H1 (cell line): ENCODE measurements at regions not wholly inside any gene's neighbourhood (a gene's known extent, or its start where the extent isn't known, plus 50 kb on each side); places are given as distances from the start of the nearest gene placed in this dataset.

ENCODE experiments used
- CTCF ChIA-PET: fragments of 300-600 bp; sonication (Branson Sonifier 250); formaldehyde crosslinking; loops from one replicate; lab custom pipeline; 2021; ENCODE audit not compliant: partially characterized antibody; lab: Charles Lee
- POLR2A ChIA-PET: fragments of 300-600 bp; sonication (Branson Sonifier 250); formaldehyde crosslinking; loops from one replicate; lab custom pipeline; 2021; ENCODE audit warnings: inconsistent platforms; ENCODE audit not compliant: partially characterized antibody; lab: Charles Lee
- DNase-seq, 2 experiments: peaks; one replicate each; pipeline versions ENCODE4 v3.0.0 to v3.0.0-alpha.2; 2010 to 2022; ENCODE audit warnings: low spot score in 2 of 2, low read depth in 1 of 2, mixed read lengths in 1 of 2
- FAIRE-seq: peaks from 2 replicates; lab custom pipeline; 2011; peaks lifted over from hg19 to GRCh38; lab: Jason Lieb, UNC
- H2AFZ ChIP-seq: 2 replicates; pipeline ENCODE4 v1.8.1; 2012; ENCODE audit warnings: low read length, inconsistent platforms
- H2AK5ac ChIP-seq: 2 replicates; pipeline ENCODE4 v1.6.1; 2013; ENCODE audit warnings: low read depth, low read length
- H2BK120ac ChIP-seq: replicated peaks from 2 replicates; pipeline ENCODE3; 2013; ENCODE audit warnings: low read depth, low read length, inconsistent platforms
- H2BK12ac ChIP-seq: 2 replicates; pipeline ENCODE4 v1.6.1; 2013; ENCODE audit warnings: low read depth, low read length
- H2BK15ac ChIP-seq: 2 replicates; pipeline ENCODE4 v1.6.1; 2013; ENCODE audit warnings: low read length
- H2BK20ac ChIP-seq: 2 replicates; pipeline ENCODE4 v1.6.1; 2013; ENCODE audit warnings: low read length
- H2BK5ac ChIP-seq: 2 replicates; pipeline ENCODE4 v1.6.1; 2013; ENCODE audit warnings: low read depth, low read length
- H3K14ac ChIP-seq: 2 replicates; pipeline ENCODE4 v1.6.1; 2013; ENCODE audit warnings: inconsistent platforms; ENCODE audit not compliant: insufficient read length
- H3K18ac ChIP-seq: 2 replicates; pipeline ENCODE4 v1.6.1; 2013; ENCODE audit warnings: low read length; ENCODE audit errors: extremely low read depth
- H3K23ac ChIP-seq: 2 replicates; pipeline ENCODE4 v1.6.1; 2013; ENCODE audit warnings: inconsistent platforms; ENCODE audit not compliant: insufficient read length
- H3K23me2 ChIP-seq: 2 replicates; pipeline ENCODE4 v1.6.1; 2013; ENCODE audit warnings: low read depth, low read length
- H3K27ac ChIP-seq: 2 replicates; pipeline ENCODE4 v1.6.1; 2011; ENCODE audit warnings: low read depth, low read length, inconsistent platforms
- H3K27me3 ChIP-seq, 4 experiments: replicated peaks in 1 of 4; 1 replicate in 1 of 4; 2 replicates in 3 of 4; pipeline versions ENCODE4 v1.6.1 to v1.8.1; 2011 to 2013; ENCODE audit warnings: low read length in 3 of 4, mild to moderate bottlenecking in 3 of 4, inconsistent platforms in 2 of 4, mixed read lengths in 2 of 4, moderate library complexity in 1 of 4; ENCODE audit not compliant: control insufficient read depth in 3 of 4, insufficient read depth in 3 of 4; ENCODE audit errors: extremely low read depth in 1 of 4
- H3K36me3 ChIP-seq, 4 experiments: 2 replicates each; pipeline versions ENCODE4 v1.6.1 to v1.8.1; 2011 to 2013; ENCODE audit warnings: mild to moderate bottlenecking in 4 of 4, low read length in 3 of 4, moderate library complexity in 2 of 4, control low read depth in 1 of 4, inconsistent platforms in 1 of 4; ENCODE audit not compliant: insufficient read depth in 4 of 4, control insufficient read depth in 2 of 4
- H3K4ac ChIP-seq: replicated peaks from 2 replicates; pipeline ENCODE3; 2013; ENCODE audit warnings: low read length, low read depth, mixed read lengths, inconsistent platforms; ENCODE audit not compliant: insufficient read length
- H3K4me1 ChIP-seq, 4 experiments: replicated peaks in 1 of 4; 1 replicate in 1 of 4; 2 replicates in 3 of 4; pipeline versions ENCODE4 v1.6.1 to v1.8.1; 2011 to 2013; ENCODE audit warnings: low read length in 3 of 4, inconsistent platforms in 2 of 4, mixed read lengths in 1 of 4; ENCODE audit not compliant: insufficient read depth in 4 of 4, control insufficient read depth in 3 of 4
- H3K4me2 ChIP-seq, 2 experiments: 2 replicates each; pipeline versions ENCODE4 v1.6.1 to v1.8.1; 2011 to 2013; ENCODE audit warnings: low read depth in 2 of 2, low read length in 2 of 2, control low read depth in 1 of 2, inconsistent platforms in 1 of 2, mild to moderate bottlenecking in 1 of 2; ENCODE audit not compliant: insufficient read depth in 1 of 2
- H3K4me3 ChIP-seq, 4 experiments: fragments of 200-600, 300-600 bp in 1 of 4; sonication (generic), shearing (Covaris generic), sonication (Bioruptor Twin) in 1 of 4; 2 replicates each; pipeline versions ENCODE4 v1.5.1 to v1.8.1; 2011 to 2016; ENCODE audit warnings: low read length in 4 of 4, low read depth in 3 of 4, control low read depth in 2 of 4, inconsistent platforms in 2 of 4, mild to moderate bottlenecking in 2 of 4, mixed read lengths in 1 of 4, moderate library complexity in 1 of 4; ENCODE audit not compliant: insufficient read depth in 2 of 4; ENCODE audit errors: extremely low read depth in 1 of 4
- H3K56ac ChIP-seq: replicated peaks from 2 replicates; pipeline ENCODE3; 2013; ENCODE audit warnings: low read depth, mild to moderate bottlenecking, mixed read lengths, low read length, inconsistent platforms; ENCODE audit not compliant: insufficient read length
- H3K79me1 ChIP-seq: 2 replicates; pipeline ENCODE4 v1.6.1; 2013; ENCODE audit warnings: low read depth, low read length, control low read depth
- H3K79me2 ChIP-seq, 2 experiments: 2 replicates each; pipeline versions ENCODE4 v1.6.1 to v1.8.1; 2012 to 2013; ENCODE audit warnings: low read length in 2 of 2, mild to moderate bottlenecking in 2 of 2, inconsistent platforms in 1 of 2; ENCODE audit not compliant: insufficient read depth in 2 of 2, control insufficient read depth in 1 of 2
- H3K9ac ChIP-seq, 4 experiments: replicated peaks in 1 of 4; 1 replicate in 1 of 4; 2 replicates in 3 of 4; pipeline versions ENCODE4 v1.6.1 to v1.8.1; 2011 to 2013; ENCODE audit warnings: low read depth in 3 of 4, low read length in 3 of 4, control low read depth in 2 of 4, mild to moderate bottlenecking in 2 of 4, moderate library complexity in 2 of 4, inconsistent platforms in 1 of 4; ENCODE audit errors: extremely low read depth in 1 of 4
- H3K9me3 ChIP-seq, 2 experiments: 2 replicates each; pipeline versions ENCODE4 v1.6.1 to v1.8.1; 2012 to 2013; ENCODE audit warnings: mild to moderate bottlenecking in 2 of 2, moderate library complexity in 2 of 2, control low read depth in 1 of 2, inconsistent platforms in 1 of 2, low read depth in 1 of 2, low read length in 1 of 2, mixed read lengths in 1 of 2; ENCODE audit not compliant: insufficient read depth in 2 of 2
- H4K20me1 ChIP-seq, 2 experiments: replicated peaks in 1 of 2; 2 replicates each; pipeline versions ENCODE3 to v1.8.1; 2011 to 2013; ENCODE audit warnings: inconsistent platforms in 2 of 2, low read length in 2 of 2, mild to moderate bottlenecking in 1 of 2; ENCODE audit not compliant: insufficient read depth in 2 of 2, control insufficient read depth in 1 of 2
- H4K5ac ChIP-seq: 2 replicates; pipeline ENCODE4 v1.6.1; 2013; ENCODE audit warnings: low read length, low read depth, mixed read lengths, inconsistent platforms; ENCODE audit not compliant: insufficient read length
- H4K8ac ChIP-seq: 2 replicates; pipeline ENCODE4 v1.8.0; 2013; ENCODE audit warnings: mild to moderate bottlenecking, moderate library complexity, low read length, inconsistent platforms; ENCODE audit not compliant: insufficient read depth; ENCODE audit errors: extremely low read depth
- H4K91ac ChIP-seq: replicated peaks from 2 replicates; pipeline ENCODE3; 2013; ENCODE audit warnings: low read length, mixed read lengths, inconsistent platforms; ENCODE audit not compliant: insufficient read length
- CTBP2 ChIP-seq: IDR thresholded peaks from 2 replicates; pipeline ENCODE4 v1.7.0; 2011; ENCODE audit warnings: borderline replicate concordance, mild to moderate bottlenecking, moderate library complexity, mixed read lengths, low read length; ENCODE audit not compliant: insufficient read depth, insufficient read length
- KDM1A ChIP-seq: fragments of 200-600, 300-600 bp; sonication (generic); IDR thresholded peaks from 2 replicates; pipeline ENCODE4 v1.7.1; 2016; ENCODE audit warnings: mild to moderate bottlenecking, low read length, borderline replicate concordance
- NANOG ChIP-seq: IDR thresholded peaks from 2 replicates; pipeline ENCODE4 v1.6.1; 2011; ENCODE audit warnings: low read length, low read depth, mild to moderate bottlenecking, inconsistent platforms; ENCODE audit not compliant: insufficient read depth, poor library complexity, severe bottlenecking
- POU5F1 ChIP-seq: IDR thresholded peaks from 2 replicates; pipeline ENCODE4 v1.6.1; 2011; ENCODE audit warnings: low read depth, mild to moderate bottlenecking, low read length, moderate library complexity
- RFX5 ChIP-seq: IDR thresholded peaks from 2 replicates; pipeline ENCODE4 v1.6.1; 2011; ENCODE audit warnings: low read depth, low read length, improper control_type of control experiment, borderline replicate concordance
- RXRA ChIP-seq: IDR thresholded peaks from 2 replicates; pipeline ENCODE4 v1.6.1; 2011; ENCODE audit warnings: low read depth, mild to moderate bottlenecking, low read length, moderate library complexity; ENCODE audit not compliant: insufficient read depth
- SRF ChIP-seq: IDR thresholded peaks from 2 replicates; pipeline ENCODE4 v1.6.1; 2011; ENCODE audit warnings: mild to moderate bottlenecking, low read depth, low read length, moderate library complexity
- SUZ12 ChIP-seq: fragments of 200-600 bp; sonication (generic); IDR thresholded peaks from 2 replicates; pipeline ENCODE4 v1.6.1; 2012; ENCODE audit warnings: mild to moderate bottlenecking, inconsistent platforms, low read length, moderate library complexity, mixed read lengths
- TCF12 ChIP-seq: IDR thresholded peaks from 2 replicates; pipeline ENCODE4 v1.6.1; 2011; ENCODE audit warnings: low read depth, mild to moderate bottlenecking, low read length
- WGBS, 2 experiments: shearing (Covaris generic) in 1 of 2; methylation state at CpG; one replicate each; pipeline versions ENCODE4 v1.1.6 to v1.1.7; 2013 to 2015; ENCODE audit warnings: low lambda C conversion rate in 2 of 2, mixed read lengths in 2 of 2, inconsistent platforms in 1 of 2, low coverage in 1 of 2, missing lambda C conversion rate in 1 of 2; ENCODE audit not compliant: insufficient replicate concordance in 2 of 2, insufficient coverage in 1 of 2, insufficient read length in 1 of 2; ENCODE audit errors: extremely low coverage in 1 of 2, missing lambda C conversion rate in 1 of 2; 5-methylcytosine and 5-hydroxymethylcytosine counted together

DNA sequence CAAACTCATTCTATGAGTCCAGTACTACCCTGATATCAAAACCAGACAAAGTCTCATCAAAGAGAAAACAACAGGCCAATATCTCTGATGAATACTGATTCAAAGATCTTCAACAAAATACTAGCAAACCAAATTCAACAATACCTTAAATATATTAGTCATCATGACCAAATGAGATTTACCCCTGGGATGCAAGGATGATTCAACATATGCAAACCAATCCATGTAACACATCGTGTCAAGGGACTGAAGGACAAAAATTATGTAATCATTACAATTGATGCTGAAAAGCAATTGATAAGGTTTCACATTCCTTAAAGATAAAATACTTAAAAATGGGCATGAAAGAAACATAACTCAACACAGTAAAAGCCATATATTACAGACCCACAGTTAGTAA, 1476.9 kb downstream of the SI start:
- H3K4ac ChIP-seq: no peak overlapping the region
- no peak overlapping the region for H2BK120ac ChIP-seq
- no peak overlapping the region for H2BK20ac ChIP-seq
- no peak overlapping the region for H2BK5ac ChIP-seq
- H3K4me3 ChIP-seq: no peak overlapping the region
- H4K8ac ChIP-seq: no peak overlapping the region
- CTCF ChIA-PET: no interaction called here
- no peak overlapping the region for H2BK12ac ChIP-seq
- H4K5ac ChIP-seq: no peak overlapping the region
- no peak overlapping the region for H3K14ac ChIP-seq
- H2AK5ac ChIP-seq: no peak overlapping the region
- no peak overlapping the region for H3K27ac ChIP-seq
- H3K18ac ChIP-seq: no peak overlapping the region
- H3K79me1 ChIP-seq: no peaks in the 10 kb centered on the region
- DNase-seq (no peak), FAIRE-seq (no peak)
- H3K36me3 ChIP-seq: no peaks in the 10 kb centered on the region
- H3K4me2 ChIP-seq: no peak overlapping the region
- H4K20me1 ChIP-seq: no peaks in the 10 kb centered on the region
- H3K23ac ChIP-seq: no peak overlapping the region
- TF ChIP-seq POU5F1: no peak
- TF ChIP-seq CTBP2: no peak
- no peak for TF ChIP-seq RFX5
- no peak for TF ChIP-seq KDM1A
- no peak for TF ChIP-seq SUZ12
- TF ChIP-seq NANOG: no peak
- TF ChIP-seq RXRA: no peak
- TF ChIP-seq SRF: no peak
- TF ChIP-seq TCF12: no peak
- H3K23me2 ChIP-seq: no peaks in the 10 kb centered on the region
- H4K91ac ChIP-seq: no peak overlapping the region
- POLR2A ChIA-PET: no interaction called here
- no peaks in the 10 kb centered on the region for H3K27me3 ChIP-seq
- H3K9me3 ChIP-seq: no peaks in the 10 kb centered on the region
- H2BK15ac ChIP-seq: no peak overlapping the region
- no peaks in the 10 kb centered on the region for H3K4me1 ChIP-seq
- no peak overlapping the region for H3K9ac ChIP-seq
- H2AFZ ChIP-seq: no peak overlapping the region
- no peaks in the 10 kb centered on the region for H3K79me2 ChIP-seq
- no peak overlapping the region for H3K56ac ChIP-seq
- 95% methylated on average over 1 of the region's 1 CpG; no CpG with 5 or more reads in 1 of the 2 experiments for WGBS, 2 experiments
